H7 (cell line): ENCODE measurements at regions not wholly inside any gene's neighbourhood (a gene's known extent, or its start where the extent isn't known, plus 50 kb on each side); places are given as distances from the start of the nearest gene placed in this dataset.

Source experiments
- DNase-seq: peaks from one replicate; pipeline ENCODE4 v3.0.0; 2012
- H3K27me3 ChIP-seq: 2 replicates; pipeline ENCODE4 v1.6.0; 2011; ENCODE audit warnings: mild to moderate bottlenecking, low read length; ENCODE audit not compliant: control insufficient read depth, insufficient read depth
- H3K36me3 ChIP-seq: replicated peaks from 2 replicates; pipeline ENCODE4 v1.5.1; 2011; ENCODE audit warnings: low read length; ENCODE audit not compliant: control insufficient read depth, insufficient read depth
- H3K4me3 ChIP-seq: 2 replicates; pipeline ENCODE4 v1.5.1; 2011; ENCODE audit warnings: low read depth, mild to moderate bottlenecking, control low read depth, low read length, moderate library complexity; ENCODE audit not compliant: insufficient read depth

GRCh38 chr1:38300616-38301015, 254.0 kb upstream of the POU3F1 start:
- Histone ChIP-seq H3K27me3 (no peaks in the 10 kb centered on the region), H3K36me3 (no peaks in the 10 kb centered on the region), H3K4me3 (no peak overlapping the region)
- no peak for DNase-seq

- Histone ChIP-seq H3K36me3 (no peaks in the 10 kb centered on the region), H3K4me3 (no peak overlapping the region), H3K27me3 (peaks cover 2% of the 10 kb centered on the region; the same call in 1 of the 2 replicates)
- DNase-seq = no peak
Observed at GRCh38 chr1:38297842-38298241, 251.2 kb upstream of the POU3F1 start.

GRCh38 chr1:38297246-38297645, 250.7 kb upstream of the POU3F1 start:
- Histone ChIP-seq H3K4me3 (no peak overlapping the region), H3K27me3 (peaks cover 3% of the 10 kb centered on the region; the same call in 1 of the 2 replicates), H3K36me3 (no peaks in the 10 kb centered on the region)
- DNase-seq = no peak

GRCh38 chr1:38296047-38296446, 249.5 kb upstream of the POU3F1 start:
- peaks cover 3% of the 10 kb centered on the region; the same call in 1 of the 2 replicates for H3K27me3 ChIP-seq
- no peak overlapping the region for H3K4me3 ChIP-seq
- H3K36me3 ChIP-seq = no peaks in the 10 kb centered on the region
- DNase-seq = no peak

DNA sequence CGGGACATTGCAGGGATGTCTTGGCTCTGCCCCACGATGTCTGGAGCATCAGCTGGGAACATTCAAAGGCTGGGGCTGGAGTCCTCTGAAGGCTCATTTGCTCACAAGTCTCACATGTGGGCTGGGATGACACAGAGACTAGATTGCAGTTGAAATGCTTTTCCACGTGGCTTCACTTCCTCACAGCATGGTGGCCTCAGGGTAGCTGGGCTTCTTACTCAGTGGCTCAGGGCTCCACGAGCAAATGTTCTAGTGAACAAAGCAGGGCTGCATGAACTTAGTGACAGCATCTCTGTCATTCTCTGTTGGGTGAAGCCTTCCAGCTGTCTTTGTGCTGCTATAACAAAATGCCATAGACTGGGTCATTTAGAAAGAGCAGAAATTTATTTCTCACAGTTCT, 247.0 kb upstream of the POU3F1 start:
- Histone ChIP-seq H3K36me3 (no peaks in the 10 kb centered on the region), H3K27me3 (peaks cover 3% of the 10 kb centered on the region; the same call in 1 of the 2 replicates), H3K4me3 (no peak overlapping the region)
- DNase-seq = no peak

- Histone ChIP-seq H3K27me3 (peaks cover 3% of the 10 kb centered on the region; the same call in 1 of the 2 replicates), H3K36me3 (no peaks in the 10 kb centered on the region), H3K4me3 (no peak overlapping the region)
- DNase-seq = no peak
Observed at GRCh38 chr1:38292969-38293368, 246.4 kb upstream of the POU3F1 start.

DNA sequence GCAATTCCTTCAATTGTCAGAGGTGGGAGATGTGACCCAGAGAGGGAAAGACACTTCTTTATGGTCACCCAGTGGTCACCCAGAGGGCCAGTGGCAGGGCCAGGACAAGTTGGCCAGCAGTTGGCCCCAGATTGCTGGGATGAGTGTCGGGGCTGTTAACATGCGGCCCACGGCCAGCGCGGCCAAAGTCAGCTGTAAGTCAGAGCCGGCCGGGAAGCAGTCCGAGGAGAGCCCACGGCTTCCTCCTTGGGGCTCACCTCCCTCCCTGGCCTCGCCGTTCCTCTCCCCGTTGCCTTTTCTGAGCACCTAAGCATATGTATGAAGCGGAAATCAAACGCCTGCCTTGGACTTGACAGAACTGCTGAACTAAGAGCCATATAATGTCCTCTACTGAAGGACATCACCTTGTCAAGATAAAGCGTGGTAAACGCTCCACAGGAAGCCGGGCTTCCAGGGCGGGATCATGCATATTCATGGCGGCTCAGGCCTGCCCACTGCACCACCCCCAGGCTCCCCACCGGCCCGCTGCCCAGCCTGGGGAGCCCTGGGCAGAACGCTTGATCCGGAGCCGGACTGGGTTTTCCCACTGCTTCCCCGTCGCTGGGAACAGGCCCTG, 245.4 kb upstream of the POU3F1 start:
- peak overlapping the region; percentile 32 for H3K4me3 ChIP-seq
- peak; percentile 88 for DNase-seq
- peaks cover 3% of the 10 kb centered on the region; the same call in 1 of the 2 replicates for H3K27me3 ChIP-seq
- no peaks in the 10 kb centered on the region for H3K36me3 ChIP-seq

GRCh38 chr1:38291336-38291735, 244.7 kb upstream of the POU3F1 start:
- H3K27me3 ChIP-seq = peaks cover 3% of the 10 kb centered on the region; the same call in 1 of the 2 replicates
- H3K36me3 ChIP-seq = no peaks in the 10 kb centered on the region
- H3K4me3 ChIP-seq = no peak overlapping the region
- no peak for DNase-seq

- Histone ChIP-seq H3K4me3 (no peak overlapping the region), H3K27me3 (peaks cover 3% of the 10 kb centered on the region; the same call in 1 of the 2 replicates), H3K36me3 (no peaks in the 10 kb centered on the region)
- no peak for DNase-seq
Observed at GRCh38 chr1:38289034-38289433, 242.4 kb upstream of the POU3F1 start.

DNA sequence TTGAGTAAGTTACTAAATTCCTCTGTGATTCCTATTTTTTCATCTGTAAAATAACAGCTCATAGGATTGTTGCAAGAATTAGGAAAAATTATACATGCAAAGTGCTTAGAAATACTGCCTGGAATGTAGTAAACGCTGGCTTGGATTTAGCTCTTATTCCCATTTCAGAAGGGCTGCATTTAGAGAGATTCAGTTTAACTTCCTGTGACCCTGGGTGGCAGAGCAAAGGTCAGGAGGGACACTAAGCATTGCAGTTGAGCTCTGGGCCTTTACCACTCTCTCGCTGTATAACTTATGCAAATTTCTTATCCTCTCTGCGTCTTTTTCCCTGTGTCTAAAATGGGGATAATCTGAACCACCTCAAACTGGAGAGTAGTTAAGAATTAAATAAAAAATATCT, 241.0 kb upstream of the POU3F1 start:
- Histone ChIP-seq H3K27me3 (peaks cover 1% of the 10 kb centered on the region; the same call in 1 of the 2 replicates), H3K4me3 (no peak overlapping the region)
- DNase-seq = no peak

DNA sequence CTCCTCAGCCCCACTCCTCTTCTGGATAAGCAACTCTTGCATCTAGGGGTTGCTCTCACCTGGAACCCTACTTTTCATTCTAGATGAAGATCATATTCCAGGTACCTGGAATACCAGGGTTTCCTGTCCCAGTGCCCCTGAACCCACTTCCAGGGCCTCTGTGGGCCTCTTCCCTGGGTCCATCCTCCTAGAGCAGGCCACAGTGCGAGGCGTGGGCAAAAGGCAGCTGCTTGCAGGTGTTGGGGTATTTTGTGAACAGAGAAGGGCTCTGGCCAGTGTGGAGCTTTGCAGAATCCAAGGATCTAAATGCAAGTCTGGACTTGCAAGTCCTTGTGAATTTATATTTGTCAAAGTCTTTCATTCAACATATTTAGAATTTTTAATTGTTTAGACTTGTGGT, 240.4 kb upstream of the POU3F1 start:
- no peak overlapping the region for H3K4me3 ChIP-seq
- H3K27me3 ChIP-seq = no peaks in the 10 kb centered on the region
- no peak for DNase-seq
- H3K36me3 ChIP-seq = no peaks in the 10 kb centered on the region

More for the DNA sequence above, 241.0 kb upstream of the POU3F1 start:
- H3K36me3 ChIP-seq = no peaks in the 10 kb centered on the region

DNA sequence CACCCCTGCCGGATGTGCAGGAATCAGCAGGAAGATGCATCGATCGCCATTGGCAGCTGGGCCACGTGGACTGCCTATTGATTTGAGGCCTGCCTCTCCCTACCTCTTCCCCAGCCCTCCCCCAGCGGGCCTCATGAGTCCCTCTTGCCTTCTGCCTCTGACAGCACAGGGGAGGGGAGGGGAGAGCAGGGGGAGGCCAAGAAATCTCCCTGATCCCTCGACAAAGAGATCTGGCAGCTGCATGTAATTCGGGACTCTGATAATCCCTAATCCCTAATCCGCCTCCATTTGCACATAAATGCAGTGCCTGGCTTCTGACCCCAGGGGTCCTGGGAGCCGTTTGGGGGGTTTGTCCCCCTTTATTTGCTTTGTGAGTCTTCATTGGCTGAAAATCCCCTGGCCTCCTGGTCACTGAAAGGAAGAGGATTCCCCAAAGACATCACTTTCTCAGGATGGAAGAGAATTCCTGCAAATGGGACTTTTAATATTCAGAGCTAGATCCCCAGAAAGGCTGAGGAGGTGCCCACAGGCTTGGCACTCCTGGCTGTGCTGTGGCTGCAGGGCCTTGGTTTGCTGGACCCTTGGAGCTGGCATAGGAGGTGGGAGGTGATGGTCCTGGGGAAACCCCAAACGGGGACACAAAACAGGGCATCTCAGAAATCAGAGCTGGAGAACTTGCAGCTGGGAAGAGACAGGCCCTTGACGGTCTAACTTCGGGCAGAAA, 239.4 kb upstream of the POU3F1 start:
- no peaks in the 10 kb centered on the region for H3K36me3 ChIP-seq
- no peak overlapping the region for H3K4me3 ChIP-seq
- peak; percentile 76 for DNase-seq
- no peaks in the 10 kb centered on the region for H3K27me3 ChIP-seq

- Histone ChIP-seq H3K27me3 (no peaks in the 10 kb centered on the region), H3K36me3 (no peaks in the 10 kb centered on the region), H3K4me3 (no peak overlapping the region)
- DNase-seq = no peak
Observed at GRCh38 chr1:38284953-38285352, 238.4 kb upstream of the POU3F1 start.

- DNase-seq = no peak
- no peak overlapping the region for H3K4me3 ChIP-seq
Observed at GRCh38 chr1:38283696-38284470, 237.3 kb upstream of the POU3F1 start.

GRCh38 chr1:38279148-38279547, 232.6 kb upstream of the POU3F1 start:
- Histone ChIP-seq H3K4me3 (no peak overlapping the region), H3K36me3 (no peaks in the 10 kb centered on the region), H3K27me3 (no peaks in the 10 kb centered on the region)
- no peak for DNase-seq

More at GRCh38 chr1:38283696-38284470, 237.3 kb upstream of the POU3F1 start:
- Histone ChIP-seq H3K36me3 (no peaks in the 10 kb centered on the region), H3K27me3 (no peaks in the 10 kb centered on the region)
